ENCODE measurements at regions not wholly inside any gene's neighbourhood (a gene's known extent, or its start where the extent isn't known, plus 50 kb on each side); places are given as distances from the start of the nearest gene placed in this dataset.

DNA sequence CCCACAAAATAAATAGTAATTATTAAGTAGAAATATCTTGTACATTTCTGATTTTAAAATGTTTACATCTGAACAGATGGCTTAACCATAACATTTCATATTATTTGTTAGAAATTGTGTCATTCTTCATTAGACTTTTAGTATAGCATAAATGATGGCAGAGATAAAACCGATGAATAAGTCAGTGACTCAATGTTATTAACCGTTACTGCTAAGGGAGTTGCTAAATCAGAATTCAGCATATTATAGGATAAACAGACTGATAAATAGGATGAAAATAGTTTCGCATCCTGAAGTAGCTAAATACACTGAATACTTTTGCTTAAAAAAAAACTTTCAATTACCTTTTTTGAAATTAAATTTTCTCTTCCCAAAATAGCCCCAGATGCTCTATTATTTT is 610.6 kb upstream of the ZP4 start:
- DNase-seq: no peak

DNA sequence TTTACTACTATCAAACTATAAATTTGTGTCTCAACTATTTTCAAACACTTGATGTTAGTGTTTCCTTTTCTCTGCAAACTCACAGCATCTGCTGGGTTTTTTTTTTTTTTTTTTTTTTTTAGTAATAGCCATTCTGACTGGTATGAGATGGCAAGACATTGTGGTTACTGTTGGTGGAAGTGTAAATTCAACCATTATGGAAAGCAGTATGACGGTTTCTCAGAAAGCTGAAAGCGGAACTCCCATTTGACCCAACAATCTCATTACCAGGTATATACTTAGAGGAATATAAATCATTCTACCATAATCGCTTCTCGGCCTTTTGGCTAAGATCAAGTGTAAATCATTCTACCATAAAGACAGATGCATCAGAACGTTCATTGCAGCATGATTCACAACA is 608.3 kb upstream of the ZP4 start:
- DNase-seq: no peak

GRCh38 chr1:238492271-238492670 is 601.5 kb upstream of the ZP4 start:
- DNase-seq: no peak

DNA sequence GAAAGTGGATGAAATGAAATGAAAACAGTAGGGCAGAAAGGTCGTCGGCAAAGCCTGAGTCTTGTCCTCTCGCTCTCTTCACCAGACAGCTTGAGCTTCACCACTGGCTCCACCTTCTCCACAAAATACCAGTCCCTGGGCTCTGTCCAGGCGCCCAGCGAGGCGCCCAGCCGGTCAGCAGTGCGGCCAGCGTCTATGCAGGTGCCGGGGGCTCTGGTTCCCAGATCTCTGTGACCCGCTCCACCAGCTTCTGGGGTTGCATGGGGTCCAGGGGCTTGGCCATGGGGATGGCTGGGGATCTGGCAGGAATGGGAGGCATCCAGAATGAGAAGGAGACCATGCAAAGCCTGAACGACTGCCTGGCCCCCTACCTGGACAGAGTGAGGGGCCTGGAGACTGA is 600.5 kb upstream of the ZP4 start:
- no peak for DNase-seq

- no peak for DNase-seq
These were observed 598.3 kb upstream of the ZP4 start for GRCh38 chr1:238489006-238489405.

GRCh38 chr1:238488401-238488800 is 597.7 kb upstream of the ZP4 start:
- DNase-seq: no peak

DNA sequence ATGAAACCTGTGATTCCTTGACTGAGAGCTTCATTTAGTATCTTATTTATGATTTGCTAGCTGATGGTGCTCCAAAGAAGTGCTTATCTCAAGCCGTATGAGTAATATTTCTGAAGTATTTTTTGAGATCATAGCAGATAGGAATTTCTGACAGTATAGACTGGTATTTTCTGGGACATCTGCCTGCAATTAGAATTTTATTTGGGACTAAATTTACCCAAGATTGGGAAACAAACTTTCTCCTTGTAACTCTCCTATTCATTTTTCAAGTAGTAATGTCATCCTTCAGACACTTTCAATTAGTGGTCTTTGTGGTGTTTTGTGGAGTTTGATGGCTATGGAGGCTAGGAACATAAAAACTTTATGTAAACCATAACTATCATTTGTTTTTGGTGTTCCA is 597.2 kb upstream of the ZP4 start:
- DNase-seq: no peak

DNA sequence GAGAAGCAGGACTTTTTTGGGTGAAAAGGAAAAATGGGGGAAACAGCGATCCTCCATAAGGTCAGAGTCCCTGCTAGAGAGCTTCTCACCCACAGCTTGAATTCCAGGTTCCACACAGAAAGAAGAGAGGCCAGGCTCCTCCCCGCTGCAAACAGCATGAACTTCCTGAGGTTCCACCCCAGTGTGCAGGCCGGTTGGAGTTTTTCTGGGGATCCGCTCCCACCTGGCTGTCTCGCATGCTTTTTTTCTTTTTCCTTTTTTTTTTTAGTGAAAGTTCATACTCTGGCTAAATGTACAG is 595.1 kb upstream of the ZP4 start:
- no peak for DNase-seq

DNA sequence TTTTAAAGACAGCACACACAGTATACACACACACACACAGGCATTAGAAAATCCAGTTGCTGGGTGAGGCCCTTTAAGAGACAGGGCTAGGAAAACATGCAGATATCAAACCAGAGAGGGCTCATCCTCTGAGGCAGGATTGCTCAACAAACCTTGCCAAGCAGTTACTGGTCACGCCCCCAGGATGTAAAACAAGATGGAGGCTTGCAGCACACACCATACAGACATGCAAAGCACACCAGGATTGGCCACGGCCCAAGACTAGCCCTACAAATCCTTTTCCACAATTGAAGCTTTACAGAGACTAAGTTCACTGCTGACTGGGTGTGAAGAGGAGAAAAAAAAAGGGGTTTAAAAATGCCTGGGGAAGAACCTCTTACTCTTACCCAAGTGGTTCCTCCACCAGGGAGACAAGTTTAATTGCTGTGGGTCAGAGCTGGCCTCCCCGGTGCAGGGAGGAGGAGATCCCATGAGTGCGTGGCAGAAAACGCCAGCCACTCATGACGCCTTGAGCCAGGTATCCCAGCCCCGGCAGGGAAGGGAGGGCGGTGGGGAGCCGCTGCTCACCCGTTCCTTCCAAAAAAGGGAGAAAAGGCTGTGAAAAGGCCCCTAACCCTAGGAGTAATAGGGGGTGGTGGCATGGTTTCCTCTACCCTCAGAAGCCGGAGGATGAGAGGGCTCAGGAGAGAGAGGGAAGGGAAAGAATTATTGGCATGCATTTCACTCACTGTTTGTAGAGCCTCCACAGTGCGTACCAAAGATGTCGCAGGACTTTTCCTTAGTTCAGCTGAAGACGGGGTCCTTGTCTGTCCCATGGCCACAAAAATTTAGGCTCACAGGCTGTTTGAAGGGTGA is 594.6 kb upstream of the ZP4 start:
- no peak for DNase-seq

DNA sequence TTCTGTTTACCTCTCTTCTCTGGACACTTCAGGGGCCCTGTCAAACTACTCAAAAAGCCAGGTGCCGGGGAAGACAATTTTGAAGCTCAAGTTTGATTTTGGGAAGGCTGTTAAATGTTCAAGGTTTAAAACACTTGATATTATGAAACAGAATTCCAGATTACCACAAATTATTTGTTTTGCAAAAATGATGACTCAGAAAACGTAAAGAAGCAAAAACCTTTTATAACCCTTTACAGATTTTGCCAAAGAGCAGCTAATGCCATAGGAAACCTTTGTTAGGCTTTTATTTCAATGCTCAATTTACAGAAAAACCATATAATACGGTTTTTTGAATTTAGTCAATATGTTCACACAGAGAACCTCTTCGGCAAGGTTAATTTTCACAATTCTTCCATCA is 593.4 kb upstream of the ZP4 start:
- no peak for DNase-seq

- no peak for DNase-seq
These were observed 586.1 kb upstream of the ZP4 start for GRCh38 chr1:238476841-238477240.

DNA sequence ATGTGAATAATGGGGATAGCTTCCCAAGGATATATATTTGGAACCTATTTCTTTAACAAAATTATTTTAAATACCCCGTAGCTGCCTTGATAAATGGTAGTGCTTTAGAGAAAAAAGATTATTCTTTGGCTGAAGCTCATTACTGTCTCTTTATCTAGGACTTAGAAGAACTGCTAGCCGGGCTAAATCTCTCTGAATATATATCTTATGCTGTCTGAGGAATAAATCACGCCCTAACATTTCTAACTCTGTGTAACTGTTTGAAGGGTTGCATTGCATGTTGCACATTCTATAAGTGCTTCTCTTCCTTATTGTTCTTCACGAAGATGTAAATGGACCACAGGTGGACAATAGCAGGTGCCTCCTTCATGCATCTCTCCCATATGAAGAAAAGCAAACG is 585.0 kb upstream of the ZP4 start:
- no peak for DNase-seq

DNA sequence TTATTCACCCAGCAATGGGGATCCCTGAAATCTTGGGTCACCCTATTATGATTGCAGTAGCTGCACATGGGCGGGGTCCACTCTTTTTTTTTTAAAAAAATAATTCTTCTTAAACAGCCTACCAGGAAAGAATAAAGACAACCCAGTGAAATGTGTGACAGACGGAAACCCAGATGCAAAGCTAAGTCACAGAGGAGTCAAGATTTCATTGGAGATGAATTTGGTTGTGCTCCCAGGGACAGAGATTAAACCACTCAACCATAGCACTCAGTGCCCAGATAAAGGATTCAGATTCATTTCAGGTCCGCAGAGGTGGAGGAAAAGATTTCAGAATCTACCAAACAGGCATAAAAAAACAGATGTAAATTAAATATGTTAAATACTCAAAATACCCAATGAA is 583.5 kb upstream of the ZP4 start:
- DNase-seq: no peak

DNA sequence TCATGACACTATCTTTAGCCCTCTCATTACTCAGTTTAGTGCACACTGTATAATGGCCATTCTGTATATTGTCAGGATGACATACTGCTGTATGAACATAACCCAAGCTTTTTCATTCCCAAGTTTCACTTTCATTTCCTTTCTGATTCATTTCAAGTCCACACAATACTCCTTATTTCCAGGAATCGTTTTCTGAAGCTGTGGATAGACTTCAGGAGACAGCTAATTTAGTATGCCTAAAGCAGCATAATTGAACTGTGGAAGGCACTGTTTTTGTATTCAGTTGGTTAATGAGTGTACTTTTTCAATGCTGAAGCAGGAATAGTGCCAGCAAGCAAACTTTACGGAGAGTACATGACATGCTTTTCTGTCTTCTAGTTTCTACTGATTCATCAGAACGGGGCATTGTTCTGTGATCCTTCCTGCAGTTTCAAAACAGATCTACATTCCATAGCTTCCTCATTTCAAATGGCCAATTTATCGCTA is 578.5 kb upstream of the ZP4 start:
- DNase-seq: no peak

DNA sequence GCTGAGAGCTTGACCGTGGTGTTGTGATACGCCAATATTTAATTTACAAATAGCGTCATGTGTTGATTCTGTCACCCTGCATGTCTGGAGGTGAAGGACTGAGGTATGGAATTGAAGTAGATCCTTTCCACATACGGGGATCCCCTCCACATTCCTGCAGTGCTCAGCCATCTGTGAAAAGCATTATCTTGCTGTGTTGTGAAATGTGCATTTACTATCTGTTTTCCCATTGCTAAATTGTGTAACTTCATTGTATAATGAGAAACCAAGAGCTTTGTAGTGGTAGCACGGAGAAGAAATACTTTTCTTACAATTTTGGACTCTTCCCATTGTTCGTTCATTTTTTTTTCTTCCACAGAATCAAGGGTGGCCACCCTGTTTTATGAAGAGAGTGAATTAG is 577.3 kb upstream of the ZP4 start:
- no peak for DNase-seq

DNA sequence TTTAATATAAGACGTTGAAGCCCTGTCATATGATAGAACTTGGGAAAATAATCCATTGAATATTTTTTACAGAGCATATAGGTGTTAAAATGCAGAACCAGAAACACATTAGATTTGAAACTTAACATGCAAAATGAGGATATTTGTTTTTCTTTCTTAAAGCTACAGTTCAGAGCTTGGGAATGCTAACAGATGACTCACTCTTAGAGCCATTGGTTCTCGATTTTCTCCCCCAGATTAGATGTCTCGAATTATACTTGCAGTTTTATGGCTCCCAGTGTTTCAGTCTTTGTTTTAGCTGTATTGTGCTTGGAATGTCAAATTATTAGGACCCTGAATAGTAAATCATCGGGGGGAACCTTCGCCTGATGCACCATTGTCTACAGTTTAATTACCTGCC is 575.7 kb upstream of the ZP4 start:
- DNase-seq: no peak

DNA sequence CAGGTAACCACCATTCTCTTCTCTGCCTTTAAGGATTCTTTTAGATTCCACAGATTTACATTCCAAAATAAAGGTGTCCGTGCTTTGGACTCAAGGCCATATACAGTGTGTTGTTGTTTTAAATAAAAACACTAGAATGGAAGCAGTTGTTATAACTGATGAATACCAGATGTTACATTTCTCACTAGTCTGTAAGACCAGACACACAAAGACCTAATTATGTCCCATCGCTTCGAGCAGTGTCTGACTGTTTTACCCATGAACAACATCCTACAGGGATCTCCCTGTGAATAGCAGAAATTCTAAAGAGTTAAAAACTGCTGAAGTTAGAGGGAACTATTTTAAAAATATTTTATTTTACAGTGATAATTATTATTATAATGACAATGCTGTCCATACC is 574.7 kb upstream of the ZP4 start:
- DNase-seq: no peak

- no peak for DNase-seq
These were observed 568.2 kb upstream of the ZP4 start for GRCh38 chr1:238458899-238459298.

DNA sequence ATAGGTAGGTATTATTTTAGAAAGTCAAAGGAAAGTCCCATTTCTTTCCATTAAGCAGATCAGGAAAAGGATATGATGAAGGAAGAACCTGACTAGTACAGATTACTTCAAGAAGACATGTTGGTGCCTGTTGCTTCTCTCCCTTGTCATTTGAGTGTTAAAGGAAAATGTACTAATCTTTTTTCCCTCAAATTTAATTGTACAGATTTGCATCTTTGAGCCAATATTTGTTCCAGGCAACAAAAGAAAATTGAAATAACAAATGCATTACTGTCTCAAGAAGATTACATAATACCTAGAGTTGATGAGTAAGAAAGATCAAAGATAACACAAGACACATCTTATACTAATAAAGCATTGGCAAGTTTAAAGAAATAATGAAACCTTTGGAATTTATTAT is 566.9 kb upstream of the ZP4 start:
- DNase-seq: no peak

- no peak for DNase-seq
These were observed 561.1 kb upstream of the ZP4 start for GRCh38 chr1:238451781-238452310.

- no peak for DNase-seq
These were observed 560.3 kb upstream of the ZP4 start for GRCh38 chr1:238450976-238451375.

DNA sequence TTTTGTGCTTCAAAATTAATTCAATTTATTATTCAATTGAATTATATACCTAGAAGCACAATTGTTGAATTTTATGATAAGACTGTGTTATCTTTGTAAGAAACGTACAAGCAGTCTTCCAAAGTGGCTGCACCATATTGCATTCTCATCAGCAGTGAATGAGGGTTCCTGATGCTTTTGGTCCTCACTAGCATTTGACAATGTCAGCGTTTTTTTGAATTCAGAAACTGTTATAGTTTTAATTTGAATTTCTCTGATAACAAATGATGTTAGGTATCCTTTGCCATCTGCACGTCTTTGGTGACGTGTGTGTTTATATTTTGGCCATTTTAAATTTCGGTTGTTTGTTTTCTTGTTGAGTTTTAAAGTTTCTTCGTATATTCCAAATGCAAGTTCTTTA is 553.0 kb upstream of the ZP4 start:
- no peak for DNase-seq

DNA sequence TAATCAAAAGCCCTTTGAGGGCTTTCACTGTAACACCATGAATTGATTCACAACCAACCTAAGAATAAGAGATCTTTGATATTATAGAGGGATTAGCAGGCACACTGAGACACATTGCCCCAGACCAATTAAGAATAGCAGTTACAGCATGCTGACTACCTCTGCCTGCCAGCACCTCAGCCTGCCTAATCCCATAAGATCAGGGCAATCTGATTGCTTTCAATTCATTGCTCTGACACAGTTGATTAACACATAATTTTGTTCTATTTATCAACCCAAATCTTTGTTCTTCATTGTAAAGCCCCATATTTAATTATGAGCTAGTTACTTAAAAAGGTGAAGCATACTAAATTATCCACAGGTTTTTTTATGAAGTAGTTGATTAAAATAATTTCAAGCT is 548.8 kb upstream of the ZP4 start:
- no peak for DNase-seq

DNA sequence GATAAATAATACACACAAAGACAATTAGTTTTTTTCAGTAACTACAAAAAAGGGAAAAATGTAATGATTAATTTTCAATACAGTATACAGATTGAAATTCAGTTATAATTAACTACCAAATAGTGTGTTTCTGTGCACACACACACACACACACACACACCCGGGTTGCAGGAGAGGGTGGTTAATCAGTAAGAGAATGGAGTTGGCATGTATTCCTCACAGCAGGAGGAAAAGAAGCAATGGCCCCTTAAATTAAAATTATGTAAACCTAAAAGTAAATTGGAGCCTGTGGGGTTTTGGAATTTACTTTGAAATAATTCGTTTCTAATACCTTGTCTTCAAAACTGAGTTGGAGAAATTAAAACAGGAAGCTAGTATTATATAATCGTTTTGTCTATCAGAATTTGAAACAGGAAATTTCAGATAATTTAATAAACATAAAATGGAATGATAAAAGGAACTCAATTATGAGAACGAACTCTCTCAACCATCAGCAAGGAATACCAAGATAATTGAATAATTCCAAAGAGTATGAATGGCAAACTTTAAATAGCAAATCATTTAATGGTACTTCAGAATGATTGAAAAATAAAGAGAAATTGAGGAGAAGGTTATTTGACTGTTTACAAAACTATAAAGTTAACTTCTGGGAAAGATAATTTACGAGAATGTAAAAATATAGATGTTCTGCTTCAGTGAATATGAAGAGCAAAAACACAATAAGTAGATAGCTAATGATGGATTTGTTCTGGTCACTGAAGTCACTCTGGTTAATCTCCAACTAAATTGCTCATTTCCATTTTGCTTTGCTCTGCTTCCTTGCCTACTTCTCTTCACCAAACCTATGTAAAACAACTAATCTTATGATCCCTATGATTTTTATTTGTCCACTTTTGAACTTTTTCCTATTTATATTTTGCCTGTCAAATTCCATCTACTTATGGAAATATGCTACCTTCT is 547.9 kb upstream of the ZP4 start:
- DNase-seq: no peak
